Suprapubic skin (tissue), 4 donors: ENCODE measurements at regions not wholly inside any gene's neighbourhood (a gene's known extent, or its start where the extent isn't known, plus 50 kb on each side); places are given as distances from the start of the nearest gene placed in this dataset.

Experiments
- DNase-seq, 2 donors: peaks; one replicate each; pipeline ENCODE4 v3.0.0-alpha.2; 2019; ENCODE audit warnings: low spot score in 2 of 2
- H3K27ac ChIP-seq: fragments of 200-600 bp; sonication (generic); one replicate; pipeline ENCODE4 v1.5.1; 2019
- H3K27me3 ChIP-seq: fragments of 200-600 bp; sonication (generic); one replicate; pipeline ENCODE4 v1.5.1; 2019
- H3K36me3 ChIP-seq: fragments of 200-600 bp; sonication (generic); one replicate; pipeline ENCODE4 v1.5.1; 2019
- H3K4me1 ChIP-seq: fragments of 200-600 bp; sonication (generic); one replicate; pipeline ENCODE4 v1.5.1; 2019
- H3K4me3 ChIP-seq: fragments of 200-600 bp; sonication (generic); one replicate; pipeline ENCODE4 v1.5.1; 2019; ENCODE audit warnings: mild to moderate bottlenecking
- H3K9me3 ChIP-seq: fragments of 200-600 bp; sonication (generic); one replicate; pipeline ENCODE4 v1.5.1; 2019
- EP300 ChIP-seq: sonication (generic); formaldehyde crosslinking; IDR thresholded peaks from one replicate; pipeline ENCODE4 v1.6.1; 2017; ENCODE audit warnings: antibody characterized with exemption
- POLR2A ChIP-seq, 2 donors: fragments of 450-650 bp; IDR thresholded peaks; one replicate each; pipeline ENCODE4 v1.6.1; 2017; ENCODE audit warnings: antibody characterized with exemption in 2 of 2, mild to moderate bottlenecking in 2 of 2, moderate library complexity in 2 of 2
- POLR2AphosphoS5 ChIP-seq, 3 donors: sonication (generic); formaldehyde crosslinking; IDR thresholded peaks; one replicate each; pipeline ENCODE4 v1.6.1; 2017; ENCODE audit warnings: antibody characterized with exemption in 3 of 3
- WGBS: methylation state at CpG from one replicate; pipeline ENCODE4 v1.1.5; 2018; 5-methylcytosine and 5-hydroxymethylcytosine counted together
- TF ChIP-seq, protein P1 (sequence below), 2 donors: fragments of 200-600 bp in 1 of 2; fragments of 450-650 bp in 1 of 2; sonication (generic) in 1 of 2; IDR thresholded peaks; one replicate each; pipeline ENCODE4 v1.5.1; 2016 to 2019; ENCODE audit warnings: antibody characterized with exemption in 2 of 2, mild to moderate bottlenecking in 1 of 2, moderate library complexity in 1 of 2

DNA sequence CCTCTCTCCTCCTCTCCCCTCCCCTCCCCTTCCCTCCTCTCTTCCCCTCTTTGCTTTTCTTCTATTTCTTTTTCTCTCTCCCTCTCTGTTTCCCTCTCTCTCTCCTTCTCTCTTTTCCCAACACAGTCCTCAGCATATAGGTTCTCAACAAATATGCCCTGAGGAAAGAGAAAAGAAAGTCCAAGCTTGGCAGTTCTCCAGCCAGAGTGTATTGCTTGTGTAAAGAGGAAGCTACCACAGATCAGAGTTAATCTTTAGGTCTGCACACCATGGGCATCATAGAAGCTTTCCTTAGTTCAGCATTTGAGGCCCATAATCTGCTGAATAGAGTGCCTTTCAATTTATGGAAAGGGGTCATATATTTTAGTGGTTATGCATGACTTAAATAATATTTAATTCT, 382.8 kb upstream of the WWC1 start:
- TF ChIP-seq EP300: no peak
- TF ChIP-seq, protein P1, sequence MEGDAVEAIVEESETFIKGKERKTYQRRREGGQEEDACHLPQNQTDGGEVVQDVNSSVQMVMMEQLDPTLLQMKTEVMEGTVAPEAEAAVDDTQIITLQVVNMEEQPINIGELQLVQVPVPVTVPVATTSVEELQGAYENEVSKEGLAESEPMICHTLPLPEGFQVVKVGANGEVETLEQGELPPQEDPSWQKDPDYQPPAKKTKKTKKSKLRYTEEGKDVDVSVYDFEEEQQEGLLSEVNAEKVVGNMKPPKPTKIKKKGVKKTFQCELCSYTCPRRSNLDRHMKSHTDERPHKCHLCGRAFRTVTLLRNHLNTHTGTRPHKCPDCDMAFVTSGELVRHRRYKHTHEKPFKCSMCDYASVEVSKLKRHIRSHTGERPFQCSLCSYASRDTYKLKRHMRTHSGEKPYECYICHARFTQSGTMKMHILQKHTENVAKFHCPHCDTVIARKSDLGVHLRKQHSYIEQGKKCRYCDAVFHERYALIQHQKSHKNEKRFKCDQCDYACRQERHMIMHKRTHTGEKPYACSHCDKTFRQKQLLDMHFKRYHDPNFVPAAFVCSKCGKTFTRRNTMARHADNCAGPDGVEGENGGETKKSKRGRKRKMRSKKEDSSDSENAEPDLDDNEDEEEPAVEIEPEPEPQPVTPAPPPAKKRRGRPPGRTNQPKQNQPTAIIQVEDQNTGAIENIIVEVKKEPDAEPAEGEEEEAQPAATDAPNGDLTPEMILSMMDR (IDR thresholded peaks at IDR 0.05): no peak
- TF ChIP-seq POLR2A (IDR thresholded peaks at IDR 0.05): no peak
- TF ChIP-seq POLR2AphosphoS5 (IDR thresholded peaks at IDR 0.05): no peak
- Histone ChIP-seq H3K27ac (no peak overlapping the region), H3K27me3 (no peaks in the 10 kb centered on the region), H3K4me3 (no peak overlapping the region), H3K9me3 (no peaks in the 10 kb centered on the region), H3K36me3 (no peaks in the 10 kb centered on the region), H3K4me1 (no peaks in the 10 kb centered on the region)
- no peak for DNase-seq

DNA sequence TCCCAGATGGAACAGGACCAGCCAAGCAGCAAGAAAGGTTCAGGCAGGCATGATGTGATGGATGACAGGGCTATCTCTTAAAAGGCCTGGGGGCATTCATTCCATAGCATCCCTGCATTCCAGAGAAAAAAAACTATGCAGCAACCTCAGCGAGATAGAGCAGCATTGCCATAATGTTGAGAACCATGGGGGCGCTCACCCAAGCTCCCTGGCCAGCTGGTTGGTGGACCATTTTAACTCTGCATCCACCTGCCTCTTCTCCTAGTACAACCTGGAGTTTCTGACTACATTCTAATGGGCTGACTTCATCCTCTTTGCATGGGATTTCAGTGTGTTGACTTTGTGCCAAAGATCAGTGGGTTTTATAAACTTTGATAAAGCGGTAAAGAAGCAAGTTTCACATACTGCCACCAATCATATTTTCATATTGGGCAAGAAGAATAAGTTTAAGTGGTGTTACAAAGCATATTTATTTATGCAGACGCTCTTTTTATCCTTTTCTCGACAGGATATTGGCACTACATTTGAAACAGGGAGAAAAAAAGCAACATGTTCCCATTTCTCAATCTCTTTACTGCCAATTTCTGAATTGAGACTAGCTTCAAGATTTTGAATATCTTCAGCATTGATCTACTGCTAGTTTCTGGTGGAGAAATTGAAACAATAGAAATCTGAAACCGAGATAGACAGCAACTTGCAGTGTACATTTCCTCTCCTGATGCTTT, 378.3 kb upstream of the WWC1 start:
- Histone ChIP-seq H3K4me1 (peaks cover 2% of the 10 kb centered on the region), H3K9me3 (no peaks in the 10 kb centered on the region), H3K27me3 (no peaks in the 10 kb centered on the region), H3K36me3 (no peaks in the 10 kb centered on the region), H3K27ac (no peak overlapping the region), H3K4me3 (no peak overlapping the region)
- TF ChIP-seq, protein P1 (IDR thresholded peaks at IDR 0.05): no peak
- TF ChIP-seq POLR2AphosphoS5 (IDR thresholded peaks at IDR 0.05): no peak
- DNase-seq: no peak
- WGBS: 52% methylated on average over 6 of the region's 6 CpGs

DNA sequence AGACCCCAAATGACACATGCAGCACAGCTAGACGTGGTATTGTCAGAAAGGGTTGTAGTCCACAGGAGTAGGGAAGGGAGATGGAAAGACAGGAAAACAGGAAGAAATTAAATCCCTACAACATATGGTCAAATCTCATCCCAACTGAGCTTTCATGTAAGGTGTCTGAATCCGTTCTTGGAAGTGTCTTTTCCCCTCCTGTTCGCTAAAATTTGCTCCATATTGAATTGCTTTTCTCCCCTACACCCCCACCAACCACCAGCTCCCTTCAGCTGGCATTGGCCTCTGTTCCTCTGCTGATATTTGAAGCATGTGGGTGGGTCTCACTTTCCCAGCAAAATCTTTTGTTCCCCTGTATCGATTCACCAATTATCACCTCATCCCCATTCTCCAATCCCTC, 376.2 kb upstream of the WWC1 start:
- no peak for DNase-seq
- Histone ChIP-seq H3K27me3 (no peaks in the 10 kb centered on the region), H3K4me3 (no peak overlapping the region), H3K27ac (no peak overlapping the region), H3K36me3 (no peaks in the 10 kb centered on the region), H3K4me1 (peaks cover 6% of the 10 kb centered on the region), H3K9me3 (no peaks in the 10 kb centered on the region)
- TF ChIP-seq, protein P1 (IDR thresholded peaks at IDR 0.05): no peak
- TF ChIP-seq EP300: no peak
- no peak for TF ChIP-seq POLR2A (IDR thresholded peaks at IDR 0.05)
- TF ChIP-seq POLR2AphosphoS5 (IDR thresholded peaks at IDR 0.05): no peak
- WGBS: 80% methylated on average over 4 of the region's 4 CpGs

DNA sequence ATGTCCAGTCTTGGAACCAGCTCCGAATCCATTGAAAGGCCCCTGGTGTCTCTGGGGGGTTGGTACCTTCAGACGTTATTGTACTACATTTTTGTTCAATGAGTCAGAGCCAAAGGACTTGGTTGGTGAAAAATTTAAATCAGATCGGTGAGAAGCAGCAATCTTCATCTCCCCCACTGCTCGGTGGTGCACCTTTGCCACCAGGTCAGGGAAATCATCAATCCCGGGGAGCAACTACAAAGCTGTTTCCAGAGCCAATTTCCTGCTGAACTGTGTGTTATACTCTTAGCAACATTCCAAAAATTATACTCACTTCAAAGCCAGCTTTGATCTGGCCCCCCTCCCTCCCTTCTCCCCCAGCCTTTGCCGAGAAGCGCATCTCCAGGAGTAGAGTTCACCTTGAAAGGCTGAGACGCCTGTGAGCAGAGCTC, 375.2 kb upstream of the WWC1 start:
- H3K36me3 ChIP-seq: no peaks in the 10 kb centered on the region
- H3K9me3 ChIP-seq: no peaks in the 10 kb centered on the region
- H3K27ac ChIP-seq: no peak overlapping the region
- TF ChIP-seq, protein P1 (IDR thresholded peaks at IDR 0.05): no peak
- no peak for TF ChIP-seq EP300
- H3K4me3 ChIP-seq: no peak overlapping the region
- H3K27me3 ChIP-seq: no peaks in the 10 kb centered on the region
- WGBS: 43% methylated on average over 8 of the region's 8 CpGs
- peaks cover 6% of the 10 kb centered on the region for H3K4me1 ChIP-seq
- no peak for DNase-seq

DNA sequence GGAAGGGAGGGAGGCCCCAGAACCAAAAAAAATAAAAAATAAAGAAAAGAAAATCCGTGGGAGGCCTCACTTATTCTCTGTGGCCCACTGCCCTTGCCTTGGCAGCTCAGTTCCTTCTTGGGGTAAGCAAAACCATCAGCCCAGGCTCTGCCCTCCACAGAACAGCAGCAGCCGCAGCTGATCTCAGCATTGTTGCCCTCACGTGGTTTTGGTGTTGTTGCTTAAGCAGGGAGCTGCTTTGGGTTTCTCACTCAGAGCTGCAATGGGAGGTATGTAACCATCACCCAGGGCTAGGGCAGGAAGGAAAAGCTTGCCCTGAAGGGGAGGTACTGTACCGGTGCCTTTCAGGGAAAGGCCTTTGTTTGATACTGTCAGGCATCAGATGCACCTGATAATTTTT, 374.7 kb upstream of the WWC1 start:
- no peak for DNase-seq
- no peaks in the 10 kb centered on the region for H3K27me3 ChIP-seq
- WGBS: 40% methylated on average over 4 of the region's 4 CpGs
- H3K4me1 ChIP-seq: peaks cover 6% of the 10 kb centered on the region
- H3K27ac ChIP-seq: no peak overlapping the region
- TF ChIP-seq EP300 (no peak), POLR2A (IDR thresholded peaks at IDR 0.05) (no peak), POLR2AphosphoS5 (IDR thresholded peaks at IDR 0.05) (no peak)
- TF ChIP-seq, protein P1 (IDR thresholded peaks at IDR 0.05): no peak
- H3K9me3 ChIP-seq: no peaks in the 10 kb centered on the region
- H3K36me3 ChIP-seq: no peaks in the 10 kb centered on the region
- H3K4me3 ChIP-seq: no peak overlapping the region
